Skeletal muscle cell (primary cell): ENCODE measurements at regions not wholly inside any gene's neighbourhood (a gene's known extent, or its start where the extent isn't known, plus 50 kb on each side); places are given as distances from the start of the nearest gene placed in this dataset.

Source experiments
- DNase-seq: peaks from one replicate; pipeline ENCODE4 v3.0.0-alpha.2; 2010; ENCODE audit warnings: low read depth
- H3K4me3 ChIP-seq: 2 replicates; pipeline ENCODE4 v1.5.1; 2011; ENCODE audit warnings: low read depth, mild to moderate bottlenecking, control low read depth, low read length, moderate library complexity

GRCh38 chr7:93018716-93019115 lies 99.1 kb downstream of the SAMD9 start:
- no peak for DNase-seq
- H3K4me3 ChIP-seq, result no peak overlapping the region

- DNase-seq, result no peak
- H3K4me3 ChIP-seq, result no peak overlapping the region
Measured at GRCh38 chr7:93016681-93017381, 100.9 kb downstream of the SAMD9 start.

GRCh38 chr7:93015779-93016481 lies 101.8 kb downstream of the SAMD9 start:
- DNase-seq, result peak; percentile 49
- no peak overlapping the region for H3K4me3 ChIP-seq

- no peak for DNase-seq
- H3K4me3 ChIP-seq, result no peak overlapping the region
Measured at GRCh38 chr7:93015101-93015778, 102.5 kb downstream of the SAMD9 start.

GRCh38 chr7:93014410-93014809 lies 103.4 kb downstream of the SAMD9 start:
- no peak overlapping the region for H3K4me3 ChIP-seq
- no peak for DNase-seq

- H3K4me3 ChIP-seq, result no peak overlapping the region
- no peak for DNase-seq
Measured at GRCh38 chr7:93013446-93014061, 104.2 kb downstream of the SAMD9 start.

- DNase-seq, result peak; percentile 95
- no peak overlapping the region for H3K4me3 ChIP-seq
Measured at GRCh38 chr7:93011351-93012294, 106.2 kb downstream of the SAMD9 start.

- H3K4me3 ChIP-seq, result no peak overlapping the region
- no peak for DNase-seq
Measured at GRCh38 chr7:93008833-93009232, 108.9 kb downstream of the SAMD9 start.

- DNase-seq, result no peak
Measured at GRCh38 chr7:93006480-93007095, 111.2 kb downstream of the SAMD9 start.

GRCh38 chr7:93004906-93005305 lies 112.9 kb downstream of the SAMD9 start:
- no peak overlapping the region for H3K4me3 ChIP-seq
- DNase-seq, result no peak

More at GRCh38 chr7:93006480-93007095, 111.2 kb downstream of the SAMD9 start:
- no peak overlapping the region for H3K4me3 ChIP-seq

GRCh38 chr7:92997719-92998118 lies 120.1 kb downstream of the SAMD9 start:
- no peak for DNase-seq
- H3K4me3 ChIP-seq, result no peak overlapping the region

- DNase-seq, result no peak
- H3K4me3 ChIP-seq, result no peak overlapping the region
Measured at GRCh38 chr7:92997152-92997551, 120.6 kb downstream of the SAMD9 start.

GRCh38 chr7:92994901-92995300 lies 122.9 kb downstream of the SAMD9 start:
- no peak overlapping the region for H3K4me3 ChIP-seq
- DNase-seq, result no peak

- no peak overlapping the region for H3K4me3 ChIP-seq
- DNase-seq, result no peak
Measured at GRCh38 chr7:92992932-92993331, 124.8 kb downstream of the SAMD9 start.

GRCh38 chr7:92992483-92992882 lies 125.3 kb downstream of the SAMD9 start:
- DNase-seq, result no peak

GRCh38 chr7:92991190-92991589 lies 126.6 kb downstream of the SAMD9 start:
- H3K4me3 ChIP-seq, result no peak overlapping the region
- DNase-seq, result no peak

More at GRCh38 chr7:92992483-92992882, 125.3 kb downstream of the SAMD9 start:
- H3K4me3 ChIP-seq, result no peak overlapping the region

- no peak overlapping the region for H3K4me3 ChIP-seq
- DNase-seq, result no peak
Measured at GRCh38 chr7:92988941-92989545, 128.7 kb downstream of the SAMD9 start.

GRCh38 chr7:92988051-92988450 lies 129.7 kb downstream of the SAMD9 start:
- DNase-seq, result no peak

More at GRCh38 chr7:92988051-92988450, 129.7 kb downstream of the SAMD9 start:
- H3K4me3 ChIP-seq, result no peak overlapping the region
